KMS-11 (cell line): ENCODE measurements at regions not wholly inside any gene's neighbourhood (a gene's known extent, or its start where the extent isn't known, plus 50 kb on each side); places are given as distances from the start of the nearest gene placed in this dataset.

Experiments
- H2AFZ ChIP-seq: fragments of 200-600 bp; sonication (generic); 2 replicates; pipeline ENCODE4 v1.6.1; 2016; ENCODE audit warnings: antibody characterized with exemption, mixed run types, low read depth
- H3K27ac ChIP-seq: fragments of 200-600 bp; sonication (generic); 2 replicates; pipeline ENCODE4 v1.6.1; 2016; ENCODE audit warnings: mild to moderate bottlenecking, mixed run types
- H3K27me3 ChIP-seq: fragments of 200-600 bp; sonication (generic); 2 replicates; pipeline ENCODE4 v1.6.1; 2017; ENCODE audit warnings: mild to moderate bottlenecking, low read depth, mixed run types, moderate library complexity; ENCODE audit not compliant: insufficient read depth
- H3K36me3 ChIP-seq: fragments of 200-600 bp; sonication (generic); 2 replicates; pipeline ENCODE4 v1.6.1; 2017; ENCODE audit warnings: mild to moderate bottlenecking, mixed run types; ENCODE audit not compliant: insufficient read depth
- H3K4me1 ChIP-seq: fragments of 200-600 bp; sonication (generic); 2 replicates; pipeline ENCODE4 v1.6.1; 2016; ENCODE audit warnings: mild to moderate bottlenecking, low read depth, mixed run types; ENCODE audit not compliant: poor library complexity, severe bottlenecking
- H3K4me2 ChIP-seq: fragments of 200-600 bp; sonication (generic); 2 replicates; pipeline ENCODE4 v1.7.0; 2016; ENCODE audit warnings: mild to moderate bottlenecking, mixed run types
- H3K4me3 ChIP-seq: fragments of 200-600 bp; sonication (generic); IDR thresholded peaks from 2 replicates; pipeline ENCODE4 v1.6.1; 2017; ENCODE audit warnings: low read depth, low read length, mixed read lengths; ENCODE audit not compliant: insufficient read depth
- H3K79me2 ChIP-seq: fragments of 200-600 bp; sonication (generic); 2 replicates; pipeline ENCODE4 v1.6.1; 2016; ENCODE audit warnings: low read depth, mixed run types; ENCODE audit not compliant: insufficient read depth
- H3K9ac ChIP-seq: fragments of 200-600 bp; sonication (generic); 2 replicates; pipeline ENCODE4 v1.6.1; 2016; ENCODE audit warnings: mild to moderate bottlenecking, mixed run types
- H4K20me1 ChIP-seq: fragments of 200-600 bp; sonication (generic); 2 replicates; pipeline ENCODE4 v1.6.1; 2016; ENCODE audit warnings: mild to moderate bottlenecking, mixed run types; ENCODE audit not compliant: insufficient read depth
- TF ChIP-seq, protein P1 (sequence below): fragments of 200-600 bp; sonication (generic); conservative IDR thresholded peaks from 2 replicates; pipeline ENCODE4 v1.6.1; 2017; ENCODE audit warnings: low read depth, mild to moderate bottlenecking, antibody characterized with exemption, low read length, moderate library complexity, mixed read lengths

- H3K9ac ChIP-seq, result no peak overlapping the region
- TF ChIP-seq, protein P1, sequence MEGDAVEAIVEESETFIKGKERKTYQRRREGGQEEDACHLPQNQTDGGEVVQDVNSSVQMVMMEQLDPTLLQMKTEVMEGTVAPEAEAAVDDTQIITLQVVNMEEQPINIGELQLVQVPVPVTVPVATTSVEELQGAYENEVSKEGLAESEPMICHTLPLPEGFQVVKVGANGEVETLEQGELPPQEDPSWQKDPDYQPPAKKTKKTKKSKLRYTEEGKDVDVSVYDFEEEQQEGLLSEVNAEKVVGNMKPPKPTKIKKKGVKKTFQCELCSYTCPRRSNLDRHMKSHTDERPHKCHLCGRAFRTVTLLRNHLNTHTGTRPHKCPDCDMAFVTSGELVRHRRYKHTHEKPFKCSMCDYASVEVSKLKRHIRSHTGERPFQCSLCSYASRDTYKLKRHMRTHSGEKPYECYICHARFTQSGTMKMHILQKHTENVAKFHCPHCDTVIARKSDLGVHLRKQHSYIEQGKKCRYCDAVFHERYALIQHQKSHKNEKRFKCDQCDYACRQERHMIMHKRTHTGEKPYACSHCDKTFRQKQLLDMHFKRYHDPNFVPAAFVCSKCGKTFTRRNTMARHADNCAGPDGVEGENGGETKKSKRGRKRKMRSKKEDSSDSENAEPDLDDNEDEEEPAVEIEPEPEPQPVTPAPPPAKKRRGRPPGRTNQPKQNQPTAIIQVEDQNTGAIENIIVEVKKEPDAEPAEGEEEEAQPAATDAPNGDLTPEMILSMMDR, result no peak
Measured at GRCh38 chr2:220071696-220072095, 444.3 kb downstream of the SLC4A3 start.

DNA sequence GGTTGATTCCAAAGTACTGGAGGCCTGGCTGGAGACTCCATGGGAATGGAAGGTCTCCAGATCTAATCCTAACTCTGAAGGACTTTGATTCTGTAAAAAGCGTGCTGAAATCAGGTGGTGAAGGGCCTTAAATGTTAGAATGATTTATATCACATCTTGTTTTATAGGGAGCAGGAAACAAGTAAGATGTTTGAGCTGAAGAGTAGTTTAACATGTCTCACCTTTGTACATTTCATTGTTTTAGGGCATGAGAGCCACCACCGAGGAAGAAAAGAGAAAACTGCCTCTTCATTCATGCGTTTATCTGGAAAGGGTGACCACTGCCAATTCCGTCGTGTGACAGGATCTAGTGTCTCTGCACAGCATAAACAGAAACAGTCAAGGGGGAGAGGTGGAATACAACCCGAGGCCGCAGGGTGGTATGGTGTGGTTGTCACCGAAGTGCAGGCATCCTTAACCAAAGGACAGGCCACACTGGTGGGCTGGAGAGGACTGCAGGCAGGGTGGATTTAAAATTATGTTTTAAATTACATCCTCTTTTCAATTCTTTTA, 445.3 kb downstream of the SLC4A3 start:
- H3K4me2 ChIP-seq, result no peak overlapping the region
- no peak overlapping the region for H3K27ac ChIP-seq
- H3K9ac ChIP-seq, result no peak overlapping the region
- H3K79me2 ChIP-seq, result no peaks in the 10 kb centered on the region
- H3K36me3 ChIP-seq, result no peaks in the 10 kb centered on the region
- no peak overlapping the region for H2AFZ ChIP-seq
- no peaks in the 10 kb centered on the region for H3K27me3 ChIP-seq
- TF ChIP-seq, protein P1, result no peak
- no peak overlapping the region for H3K4me3 ChIP-seq
- no peaks in the 10 kb centered on the region for H4K20me1 ChIP-seq
- no peaks in the 10 kb centered on the region for H3K4me1 ChIP-seq

More at GRCh38 chr2:220071696-220072095, 444.3 kb downstream of the SLC4A3 start:
- no peak overlapping the region for H3K4me2 ChIP-seq
- H3K4me1 ChIP-seq, result no peaks in the 10 kb centered on the region
- no peaks in the 10 kb centered on the region for H3K79me2 ChIP-seq
- H3K27me3 ChIP-seq, result no peaks in the 10 kb centered on the region
- no peak overlapping the region for H2AFZ ChIP-seq
- no peak overlapping the region for H3K4me3 ChIP-seq
- H4K20me1 ChIP-seq, result no peaks in the 10 kb centered on the region
- no peaks in the 10 kb centered on the region for H3K36me3 ChIP-seq
- H3K27ac ChIP-seq, result no peak overlapping the region

GRCh38 chr2:220075835-220076234, 448.4 kb downstream of the SLC4A3 start:
- Histone ChIP-seq H3K4me1 (no peaks in the 10 kb centered on the region), H4K20me1 (no peaks in the 10 kb centered on the region), H3K9ac (no peak overlapping the region), H3K4me2 (no peak overlapping the region), H3K27ac (no peak overlapping the region), H3K4me3 (no peak overlapping the region), H3K36me3 (no peaks in the 10 kb centered on the region), H2AFZ (no peak overlapping the region), H3K79me2 (no peaks in the 10 kb centered on the region), H3K27me3 (no peaks in the 10 kb centered on the region)
- TF ChIP-seq, protein P1, result no peak

- Histone ChIP-seq H4K20me1 (no peaks in the 10 kb centered on the region), H3K4me3 (no peak overlapping the region), H3K27me3 (no peaks in the 10 kb centered on the region), H2AFZ (no peak overlapping the region), H3K79me2 (no peaks in the 10 kb centered on the region), H3K4me1 (no peaks in the 10 kb centered on the region), H3K27ac (no peak overlapping the region), H3K9ac (no peak overlapping the region), H3K36me3 (no peaks in the 10 kb centered on the region), H3K4me2 (no peak overlapping the region)
- TF ChIP-seq, protein P1, result no peak
Measured at GRCh38 chr2:220076734-220077133, 449.3 kb downstream of the SLC4A3 start.
